H7 (cell line): ENCODE measurements at regions not wholly inside any gene's neighbourhood (a gene's known extent, or its start where the extent isn't known, plus 50 kb on each side); places are given as distances from the start of the nearest gene placed in this dataset.

Source experiments
- DNase-seq: peaks from one replicate; pipeline ENCODE4 v3.0.0; 2012
- H3K27me3 ChIP-seq: 2 replicates; pipeline ENCODE4 v1.6.0; 2011; ENCODE audit warnings: mild to moderate bottlenecking, low read length; ENCODE audit not compliant: control insufficient read depth, insufficient read depth
- H3K36me3 ChIP-seq: replicated peaks from 2 replicates; pipeline ENCODE4 v1.5.1; 2011; ENCODE audit warnings: low read length; ENCODE audit not compliant: control insufficient read depth, insufficient read depth
- H3K4me3 ChIP-seq: 2 replicates; pipeline ENCODE4 v1.5.1; 2011; ENCODE audit warnings: low read depth, mild to moderate bottlenecking, control low read depth, low read length, moderate library complexity; ENCODE audit not compliant: insufficient read depth

DNA sequence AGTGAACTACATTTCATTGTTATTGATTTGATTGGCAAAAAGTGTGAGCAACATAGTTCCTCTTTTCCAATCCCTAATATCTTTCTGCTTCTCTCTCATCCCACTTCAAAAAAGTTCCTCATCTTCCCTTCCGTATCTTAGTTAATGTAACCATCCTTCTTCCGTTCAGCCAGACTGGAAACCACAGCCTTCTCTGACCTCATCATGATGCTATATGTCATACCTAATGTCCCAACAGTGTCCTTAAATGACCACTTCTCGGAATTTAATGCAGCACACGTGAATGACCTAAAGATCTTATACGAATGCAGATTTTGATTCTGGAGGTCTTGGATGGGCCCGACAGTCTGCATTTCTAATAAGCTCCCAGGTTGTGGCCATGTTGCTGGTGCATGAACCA, 320.3 kb upstream of the SATB1 start:
- Histone ChIP-seq H3K27me3 (no peaks in the 10 kb centered on the region), H3K4me3 (no peak overlapping the region), H3K36me3 (no peaks in the 10 kb centered on the region)
- no peak for DNase-seq

DNA sequence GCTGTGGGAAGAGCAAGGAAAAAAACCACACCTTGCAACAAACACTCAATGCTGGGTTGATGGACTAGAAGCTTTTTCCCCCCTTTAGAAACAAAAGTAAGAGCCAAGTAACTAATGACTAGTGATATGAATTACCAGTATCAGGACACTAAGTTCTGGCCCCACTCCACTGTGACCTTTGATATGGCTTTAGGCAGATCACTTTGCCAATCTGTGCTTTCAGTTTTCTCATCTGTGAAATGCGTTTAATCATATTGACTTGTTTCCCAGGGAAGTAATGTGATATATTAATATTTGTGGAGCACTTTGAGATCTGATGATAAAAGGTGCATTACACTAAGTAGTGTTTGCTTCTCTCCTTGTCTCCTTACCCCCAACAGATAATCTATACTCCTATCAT, 319.3 kb upstream of the SATB1 start:
- H3K27me3 ChIP-seq: no peaks in the 10 kb centered on the region
- DNase-seq: no peak
- no peaks in the 10 kb centered on the region for H3K36me3 ChIP-seq
- H3K4me3 ChIP-seq: no peak overlapping the region

DNA sequence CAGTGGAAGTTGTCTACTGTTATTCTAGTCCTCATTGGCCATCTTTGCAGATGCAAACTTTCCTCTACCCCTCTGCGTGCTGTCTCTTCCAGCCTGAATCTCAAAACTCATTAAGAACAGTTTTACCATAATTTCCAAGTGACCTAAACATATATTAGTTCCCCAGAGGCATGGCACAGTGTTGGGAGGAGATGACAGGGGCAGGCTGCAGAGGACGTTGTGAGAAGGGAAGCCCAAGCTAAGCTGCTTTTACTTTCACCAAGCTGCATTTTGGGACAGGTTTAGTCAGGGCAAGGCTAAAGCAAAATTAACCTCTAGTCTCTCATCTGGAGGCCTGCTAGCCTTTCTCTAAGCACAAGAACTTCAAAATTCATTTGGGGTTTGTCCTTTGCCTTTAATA, 318.6 kb upstream of the SATB1 start:
- Histone ChIP-seq H3K36me3 (no peaks in the 10 kb centered on the region), H3K27me3 (no peaks in the 10 kb centered on the region), H3K4me3 (no peak overlapping the region)
- DNase-seq: no peak

DNA sequence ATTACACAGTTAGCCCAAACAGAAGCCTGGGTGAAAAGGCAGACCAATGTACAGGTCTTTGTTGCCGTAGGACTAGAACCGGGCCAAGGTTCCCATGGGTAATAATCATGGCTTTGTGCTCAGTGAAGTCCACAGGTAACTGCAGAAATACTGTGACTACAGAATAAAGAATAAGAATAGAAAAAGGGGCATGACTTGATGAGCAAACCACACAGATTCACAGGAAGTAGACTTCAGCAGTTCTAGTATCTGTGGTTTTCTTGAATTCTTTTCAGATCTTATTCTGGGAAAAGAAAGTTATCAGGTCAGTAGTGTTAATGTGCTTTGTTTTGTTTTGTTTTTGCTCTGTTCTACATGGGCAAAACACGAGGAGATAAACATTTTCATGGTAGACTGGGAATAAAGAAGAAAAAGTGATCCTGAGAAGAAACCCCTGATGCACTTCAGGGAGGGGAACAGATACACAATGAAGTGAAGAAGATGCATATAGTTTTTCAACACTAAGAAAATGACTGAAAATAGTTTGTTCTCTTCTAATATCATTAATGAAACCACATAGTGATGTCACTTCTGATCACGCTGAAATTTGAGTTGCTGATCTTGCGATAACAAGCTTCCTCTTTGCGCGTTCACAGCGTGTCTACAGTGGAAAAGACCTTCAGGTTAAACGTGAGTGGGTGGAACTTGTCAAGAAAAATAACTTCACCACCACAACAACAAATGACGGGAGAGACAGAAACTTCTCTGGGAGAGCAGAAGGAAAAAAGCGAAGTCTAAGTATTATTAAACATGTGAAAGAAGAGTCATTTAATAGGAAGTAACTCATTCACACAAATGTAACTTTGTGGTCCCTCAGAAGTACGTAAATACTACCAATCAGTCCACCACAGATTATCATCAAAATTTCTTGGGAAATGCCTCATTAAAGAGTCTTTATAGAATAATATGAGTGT, 315.8 kb upstream of the SATB1 start:
- DNase-seq: no peak
- no peaks in the 10 kb centered on the region for H3K27me3 ChIP-seq
- H3K36me3 ChIP-seq: no peaks in the 10 kb centered on the region

DNA sequence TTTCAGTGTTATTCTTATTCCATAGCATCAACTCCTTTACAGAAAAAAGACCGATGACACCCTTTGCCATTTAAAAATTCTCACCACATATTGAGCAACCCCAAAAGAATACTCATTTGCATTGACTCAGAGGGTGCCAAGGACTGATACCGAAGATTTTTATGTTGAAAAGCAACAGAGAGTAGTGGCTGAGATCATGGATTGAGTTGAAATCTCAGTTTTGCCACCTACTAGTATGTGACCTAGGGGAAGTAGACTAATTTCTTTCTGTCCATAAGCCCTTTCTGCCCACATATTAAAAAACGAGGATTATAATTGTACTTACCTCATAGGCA, 313.9 kb upstream of the SATB1 start:
- DNase-seq: no peak
- H3K4me3 ChIP-seq: no peak overlapping the region
- no peaks in the 10 kb centered on the region for H3K36me3 ChIP-seq
- H3K27me3 ChIP-seq: no peaks in the 10 kb centered on the region

More for the DNA sequence above, 315.8 kb upstream of the SATB1 start:
- no peak overlapping the region for H3K4me3 ChIP-seq

DNA sequence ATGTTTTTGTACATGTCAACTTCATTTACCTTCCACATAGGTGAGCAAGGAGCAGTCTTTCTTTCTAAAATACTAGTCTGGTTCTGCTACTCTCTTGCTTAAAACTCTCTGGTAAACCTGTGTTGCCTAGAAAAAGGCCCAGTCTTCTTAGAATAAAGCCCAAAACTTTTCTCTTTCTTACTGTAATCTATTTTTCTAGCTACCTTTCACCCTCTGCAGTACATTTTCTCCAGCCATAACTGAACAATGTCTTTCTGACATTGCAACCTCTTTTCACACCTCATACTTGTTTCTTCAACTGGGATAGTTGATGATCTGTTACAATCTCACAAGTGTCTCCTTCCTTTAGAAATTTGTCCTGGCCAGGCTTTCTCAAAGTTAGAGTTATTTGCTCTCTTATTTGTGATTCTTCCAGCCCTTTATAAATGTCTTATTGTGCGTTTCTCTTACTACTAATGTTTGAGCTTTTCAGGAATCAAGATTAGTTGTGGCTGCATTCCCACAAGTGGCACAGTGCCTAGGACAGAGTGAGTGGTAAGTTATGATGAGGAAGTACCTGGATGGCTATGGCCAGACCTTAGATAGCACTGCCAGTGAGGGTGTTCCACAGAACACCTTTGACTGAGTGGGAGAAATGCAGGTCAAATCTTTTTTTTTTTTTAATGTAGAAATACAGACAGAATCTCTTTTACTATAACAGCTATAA, 313.4 kb upstream of the SATB1 start:
- H3K27me3 ChIP-seq: no peaks in the 10 kb centered on the region
- DNase-seq: no peak
- no peak overlapping the region for H3K4me3 ChIP-seq
- H3K36me3 ChIP-seq: no peaks in the 10 kb centered on the region

DNA sequence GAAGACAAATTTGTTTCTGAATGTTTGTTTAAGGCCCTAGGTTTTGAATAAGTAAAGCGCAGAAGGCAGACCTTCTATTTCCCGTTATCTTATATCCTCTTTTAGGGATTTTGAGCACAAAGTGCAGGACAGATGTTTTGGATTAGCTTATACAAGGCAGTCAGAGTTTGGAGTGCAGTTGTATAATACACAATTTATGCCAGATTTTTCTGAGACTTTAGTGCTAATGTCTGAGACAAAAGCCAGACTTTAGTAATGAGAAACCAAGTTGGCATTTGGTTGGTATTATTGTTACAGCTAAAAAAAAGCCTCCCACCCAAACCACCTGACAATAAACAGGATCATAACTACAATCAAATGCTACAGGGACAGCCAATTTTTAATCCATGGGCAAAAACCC, 309.9 kb upstream of the SATB1 start:
- Histone ChIP-seq H3K36me3 (no peaks in the 10 kb centered on the region), H3K27me3 (no peaks in the 10 kb centered on the region), H3K4me3 (no peak overlapping the region)
- DNase-seq: no peak

DNA sequence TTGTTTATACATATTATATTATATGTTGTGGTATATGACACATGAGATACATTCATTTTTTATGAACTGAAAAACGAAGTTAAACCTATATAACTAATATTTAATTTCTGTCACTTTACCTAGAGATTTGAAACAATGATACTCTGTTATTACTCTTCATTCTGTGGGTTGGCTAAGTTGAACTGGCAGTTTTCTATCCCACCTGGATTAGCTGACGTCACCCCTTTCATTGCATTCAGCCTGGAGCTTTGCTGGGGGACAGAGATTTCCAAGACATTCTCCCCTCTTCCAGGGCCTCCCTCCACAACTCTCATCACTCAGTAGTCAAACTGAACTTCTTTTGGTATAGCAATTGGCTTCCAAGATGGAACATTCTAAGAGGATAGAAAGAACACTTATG, 309.2 kb upstream of the SATB1 start:
- Histone ChIP-seq H3K36me3 (no peaks in the 10 kb centered on the region), H3K4me3 (no peak overlapping the region), H3K27me3 (no peaks in the 10 kb centered on the region)
- no peak for DNase-seq

DNA sequence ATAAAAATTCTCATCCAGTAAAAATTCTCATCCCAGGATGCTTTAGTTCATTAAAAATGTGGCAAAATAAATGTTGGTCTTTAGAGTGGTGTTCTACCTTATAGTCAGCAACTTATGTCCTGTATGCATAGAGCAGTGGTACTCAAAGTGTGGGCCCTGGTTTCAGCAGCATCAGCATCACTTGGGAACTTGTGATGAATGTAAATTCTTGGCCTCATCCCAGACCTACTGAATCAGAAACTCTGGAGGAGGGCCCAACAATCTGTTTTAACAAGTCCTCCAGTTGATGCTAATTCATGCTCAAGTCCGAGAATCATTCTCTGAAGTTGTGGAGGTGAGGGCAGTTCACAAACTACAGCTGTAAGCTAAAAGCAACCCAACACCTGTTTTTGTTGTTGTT, 307.3 kb upstream of the SATB1 start:
- H3K4me3 ChIP-seq: no peak overlapping the region
- H3K27me3 ChIP-seq: no peaks in the 10 kb centered on the region
- DNase-seq: no peak
- H3K36me3 ChIP-seq: no peaks in the 10 kb centered on the region

DNA sequence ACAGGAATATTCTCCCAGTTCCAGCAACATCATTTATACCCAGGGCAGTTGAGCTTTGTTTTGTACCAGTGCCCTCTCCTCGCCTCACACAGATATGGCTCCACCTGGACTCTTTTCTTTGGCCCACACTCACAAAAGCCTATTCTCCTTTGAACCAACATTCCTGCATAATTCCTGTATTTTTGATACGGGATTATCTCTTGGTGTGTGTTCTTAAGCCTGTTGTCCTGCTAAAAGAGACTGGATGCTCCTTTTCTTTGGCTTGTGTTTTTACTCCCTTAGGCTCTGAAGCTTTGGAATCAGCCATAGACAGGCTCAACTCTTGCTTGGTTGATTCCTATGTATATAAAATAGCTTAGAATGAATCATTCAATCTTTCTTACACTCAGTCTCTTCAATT, 305.4 kb upstream of the SATB1 start:
- no peak for DNase-seq
- H3K4me3 ChIP-seq: no peak overlapping the region
- H3K36me3 ChIP-seq: no peaks in the 10 kb centered on the region
- H3K27me3 ChIP-seq: no peaks in the 10 kb centered on the region

DNA sequence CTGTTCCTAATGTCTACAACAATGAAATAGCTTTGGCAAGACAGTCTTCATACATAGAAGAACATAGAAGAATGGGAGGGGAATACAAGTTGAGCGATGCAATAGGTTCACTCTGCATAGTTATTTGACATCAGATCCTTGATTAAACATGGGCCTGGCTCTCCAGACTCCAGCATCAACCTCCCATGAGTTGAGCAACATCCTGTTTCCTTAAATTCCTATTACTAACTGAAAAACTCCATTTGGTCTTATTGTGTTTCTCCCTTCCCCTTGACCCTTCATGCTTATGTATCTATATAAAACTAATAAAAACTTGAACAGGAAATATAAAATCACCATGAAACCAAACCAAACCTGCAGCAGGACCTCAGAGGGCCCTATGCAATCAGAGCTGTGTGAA, 304.5 kb upstream of the SATB1 start:
- Histone ChIP-seq H3K4me3 (no peak overlapping the region), H3K27me3 (no peaks in the 10 kb centered on the region), H3K36me3 (no peaks in the 10 kb centered on the region)
- no peak for DNase-seq

DNA sequence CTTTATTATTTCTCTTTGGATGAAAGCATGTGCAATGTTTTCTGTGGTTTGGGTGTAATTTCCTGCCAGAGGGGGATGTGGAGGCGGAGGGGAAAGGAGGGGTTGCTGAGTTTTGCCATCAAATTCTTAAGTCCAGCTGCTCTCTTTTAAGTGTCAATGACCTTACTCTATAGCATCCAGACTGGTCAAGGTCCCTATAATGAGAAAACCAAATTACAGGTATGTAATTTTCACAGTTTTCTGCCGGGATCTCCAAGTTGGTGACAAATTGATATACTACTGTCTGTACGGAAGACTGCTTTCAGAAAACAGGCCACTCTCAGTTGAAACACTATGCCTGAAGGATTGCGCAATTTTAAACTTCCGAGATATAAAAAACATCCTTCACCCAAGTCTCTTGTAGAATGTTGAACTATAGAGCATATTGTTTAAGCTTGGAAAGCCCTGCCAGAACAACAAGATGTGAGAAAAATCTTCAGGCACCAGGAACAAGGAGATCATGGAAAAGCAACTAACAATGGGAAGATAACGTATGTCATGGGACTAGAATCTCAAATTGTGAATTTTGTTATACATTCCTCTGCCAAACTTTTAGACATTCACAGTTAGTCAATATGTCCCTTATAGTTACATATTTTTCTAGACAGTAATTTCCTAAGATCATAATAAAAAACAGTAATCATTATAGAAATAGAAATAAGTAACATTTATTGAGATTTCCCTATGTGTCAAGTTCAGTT, 300.7 kb upstream of the SATB1 start:
- Histone ChIP-seq H3K36me3 (no peaks in the 10 kb centered on the region), H3K27me3 (no peaks in the 10 kb centered on the region), H3K4me3 (no peak overlapping the region)
- DNase-seq: no peak

DNA sequence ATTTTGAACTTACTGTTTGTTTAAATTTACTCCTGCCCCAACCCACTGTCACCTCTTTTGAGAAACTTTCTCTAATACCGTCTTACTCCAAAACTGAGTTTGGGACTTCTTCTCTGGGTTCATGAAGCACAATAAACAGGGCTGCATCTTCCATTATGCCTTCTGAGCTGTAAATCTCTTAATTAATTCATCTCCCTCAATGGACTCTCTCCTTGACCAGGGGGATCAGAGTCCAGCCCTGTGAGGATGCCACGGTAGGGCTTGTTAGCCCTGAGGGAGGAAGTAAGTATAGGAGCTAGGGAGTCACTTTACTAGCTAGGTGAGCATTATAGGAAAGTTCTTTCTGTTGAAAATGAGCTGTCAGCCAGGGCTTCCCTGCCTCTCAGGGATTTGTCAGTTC, 299.3 kb upstream of the SATB1 start:
- no peak for DNase-seq
- H3K4me3 ChIP-seq: no peak overlapping the region
- no peaks in the 10 kb centered on the region for H3K27me3 ChIP-seq
- H3K36me3 ChIP-seq: no peaks in the 10 kb centered on the region

DNA sequence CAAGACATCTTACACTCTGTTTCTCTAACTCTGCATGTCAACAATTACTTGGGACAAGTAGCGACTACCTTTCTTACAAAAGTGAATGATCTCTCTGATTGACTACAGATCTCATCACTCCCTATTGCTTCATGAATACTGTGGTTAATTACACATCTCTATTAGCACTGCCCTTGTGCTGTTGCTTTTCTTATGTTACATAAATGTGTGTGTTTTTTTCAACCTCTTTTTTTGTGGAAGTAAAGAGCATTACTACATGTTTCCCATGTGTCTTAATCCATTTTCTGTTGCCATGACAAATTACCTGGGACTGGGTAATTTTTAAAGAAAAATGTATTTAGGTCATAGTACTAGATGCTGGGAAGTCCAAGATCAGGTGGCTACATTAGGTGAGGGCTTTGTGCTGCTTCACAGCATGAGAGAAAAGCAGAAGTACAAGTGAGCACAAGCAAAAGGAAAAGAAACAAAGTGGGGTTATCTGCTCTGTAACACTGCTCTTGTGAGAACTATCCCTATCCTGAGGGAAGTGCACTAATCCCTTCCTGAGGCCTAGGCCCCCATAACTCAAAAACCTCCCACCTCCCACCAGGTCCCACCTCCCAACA, 298.2 kb upstream of the SATB1 start:
- DNase-seq: no peak
- Histone ChIP-seq H3K27me3 (no peaks in the 10 kb centered on the region), H3K36me3 (no peaks in the 10 kb centered on the region), H3K4me3 (no peak overlapping the region)
